ENCODE measurements at regions not wholly inside any gene's neighbourhood (a gene's known extent, or its start where the extent isn't known, plus 50 kb on each side); places are given as distances from the start of the nearest gene placed in this dataset.

GRCh38 chr21:17435565-17436543, 77.0 kb upstream of the CXADR start:
- DNase-seq (ENCODE audit: missing footprints) (no peak), ATAC-seq (no peak)
- intact Hi-C loops (cut with DNase I) = no loop called here

GRCh38 chr21:17436626-17437111, 76.2 kb upstream of the CXADR start:
- no peak for DNase-seq (ENCODE audit: missing footprints)
- peak; percentile 80 for ATAC-seq
- intact Hi-C loops (cut with DNase I) = no loop called here

GRCh38 chr21:17438635-17439034, 74.2 kb upstream of the CXADR start:
- ATAC-seq (no peak), DNase-seq (ENCODE audit: missing footprints) (no peak)
- intact Hi-C loops (cut with DNase I) = no loop called here

DNA sequence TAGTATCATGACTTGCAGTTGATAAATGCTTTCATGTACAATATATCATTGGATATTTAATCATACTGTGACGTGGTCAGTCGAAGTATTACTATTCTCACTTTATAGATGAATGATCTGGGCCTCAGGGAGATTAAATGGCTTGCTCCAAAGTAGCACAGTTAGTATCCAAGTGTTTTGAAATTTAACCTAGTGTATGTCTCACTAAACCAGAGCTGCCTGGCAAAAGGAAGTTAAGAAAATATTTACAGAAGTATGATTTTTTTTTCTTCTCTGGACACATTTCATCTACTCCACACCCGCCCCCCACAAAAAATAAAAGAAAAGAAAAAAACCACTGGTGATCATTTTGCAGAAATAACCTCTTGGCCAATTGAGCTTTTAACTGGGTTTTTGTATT, 71.9 kb upstream of the CXADR start:
- ATAC-seq = no peak
- intact Hi-C loops (cut with DNase I) = no loop called here

DNA sequence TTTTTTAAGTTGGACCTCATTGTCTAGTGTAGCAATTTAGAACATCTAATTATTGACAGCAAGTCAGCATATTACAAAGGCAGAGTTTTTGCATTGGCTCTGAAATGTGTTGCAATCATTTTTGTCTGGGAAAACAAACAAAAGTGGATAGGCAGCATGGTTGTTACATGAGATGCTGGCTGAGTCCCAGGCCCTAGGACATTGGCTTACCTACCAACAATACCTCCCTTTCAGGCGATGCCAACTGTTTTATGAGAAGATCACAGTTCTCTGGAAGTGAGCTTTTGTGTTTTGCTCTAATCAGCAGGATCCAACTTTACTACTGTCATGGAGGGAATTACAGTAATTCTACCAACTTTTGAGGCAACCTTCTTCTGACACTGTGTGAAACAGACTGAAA, 71.5 kb upstream of the CXADR start:
- intact Hi-C loops (cut with DNase I) = no loop called here
- ATAC-seq (no peak), DNase-seq (ENCODE audit: missing footprints) (no peak)

More for the DNA sequence above, 71.9 kb upstream of the CXADR start:
- DNase-seq (ENCODE audit: missing footprints) = no peak

GRCh38 chr21:17442165-17442564, 70.7 kb upstream of the CXADR start:
- intact Hi-C loops (cut with DNase I) = no loop called here
- ATAC-seq (no peak), DNase-seq (ENCODE audit: missing footprints) (no peak)

DNA sequence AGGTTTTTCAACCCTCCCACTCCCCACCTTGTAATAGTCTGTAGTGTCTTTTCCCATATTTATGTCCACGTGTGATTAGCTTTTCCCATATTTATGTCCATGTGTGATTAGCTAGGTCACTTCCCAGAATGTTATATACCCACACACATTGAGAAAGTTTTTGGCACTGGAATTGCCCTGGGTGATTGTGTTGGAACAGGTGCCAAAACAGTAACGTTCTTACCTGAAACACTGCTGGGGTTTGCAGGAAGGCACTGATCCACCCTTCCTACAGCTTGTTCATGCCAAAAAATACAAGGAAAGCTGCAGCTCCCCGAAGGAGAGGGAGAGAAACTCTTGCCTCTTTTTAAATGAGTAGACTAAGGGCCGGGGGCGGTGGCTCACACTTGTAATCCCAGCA, 68.0 kb upstream of the CXADR start:
- ATAC-seq = no peak
- DNase-seq (ENCODE audit: missing footprints) = no peak
- intact Hi-C loops (cut with DNase I) = no loop called here

DNA sequence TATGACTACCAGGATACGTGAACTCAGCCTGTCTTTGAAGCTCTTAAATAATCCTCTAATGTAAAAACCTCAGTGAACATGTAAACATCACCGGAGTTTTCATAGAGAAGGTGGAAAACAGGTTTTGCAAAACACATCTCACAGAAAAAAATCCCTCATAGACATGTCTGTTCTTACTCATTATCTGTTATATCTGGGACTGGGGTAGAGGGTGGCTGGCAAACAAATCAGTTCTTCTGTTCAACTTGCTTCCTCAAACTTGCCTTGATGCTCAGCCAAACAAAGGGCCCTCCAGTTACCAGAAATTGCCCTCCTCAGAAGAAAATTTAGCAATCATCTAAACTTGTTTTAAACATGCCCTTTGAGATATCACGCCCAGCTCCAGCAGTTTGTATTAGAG, 66.1 kb upstream of the CXADR start:
- ATAC-seq = no peak
- DNase-seq (ENCODE audit: missing footprints) = no peak
- intact Hi-C loops (cut with DNase I) = no loop called here

- ATAC-seq (no peak), DNase-seq (ENCODE audit: missing footprints) (no peak)
- intact Hi-C loops (cut with DNase I) = no loop called here
Measured at GRCh38 chr21:17449701-17450100, 63.1 kb upstream of the CXADR start.

- DNase-seq (ENCODE audit: missing footprints) (no peak), ATAC-seq (peak; percentile 66)
- intact Hi-C loops (cut with DNase I) = no loop called here
Measured at GRCh38 chr21:17451364-17451891, 61.4 kb upstream of the CXADR start.

DNA sequence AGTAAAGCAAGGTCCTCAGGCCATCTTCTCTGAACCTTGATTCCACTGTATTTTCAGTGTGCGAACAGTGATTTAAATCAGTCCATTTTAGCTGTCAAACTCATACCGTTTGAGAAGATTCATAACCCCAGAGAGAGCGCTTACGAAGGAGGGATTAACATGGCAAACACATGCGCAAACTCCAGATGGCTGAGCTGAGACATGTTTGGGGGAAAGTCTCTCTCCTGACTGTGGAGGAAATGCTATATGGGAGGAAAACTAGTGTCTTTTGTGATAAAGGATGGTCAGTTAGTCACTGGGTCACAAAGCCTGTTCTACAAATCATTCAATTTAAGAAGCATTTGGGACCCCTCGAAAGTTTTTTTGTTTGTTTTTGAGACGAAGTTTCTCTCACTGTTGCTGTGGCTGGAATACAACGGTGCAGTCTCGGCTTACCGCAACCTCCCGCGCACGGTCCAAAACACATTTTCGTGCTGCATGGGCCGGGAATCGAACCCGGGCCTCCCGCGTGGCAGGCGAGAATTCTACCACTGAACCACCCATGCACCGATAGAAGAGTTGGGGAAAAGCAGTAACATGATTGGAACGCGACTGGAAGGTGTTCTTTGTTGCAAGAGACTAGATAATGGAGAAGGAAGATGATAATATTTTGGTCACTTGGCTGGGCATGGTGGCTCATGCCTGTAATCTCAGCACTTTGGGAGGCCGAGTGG, 58.4 kb upstream of the CXADR start:
- ATAC-seq (peak; percentile 72), DNase-seq (ENCODE audit: missing footprints) (no peak)
- intact Hi-C loops (cut with DNase I) = no loop called here

- no peak for ATAC-seq
- intact Hi-C loops (cut with DNase I) = no loop called here
- DNase-seq (ENCODE audit: missing footprints) = no peak
Measured at GRCh38 chr21:17455028-17455353, 57.9 kb upstream of the CXADR start.

DNA sequence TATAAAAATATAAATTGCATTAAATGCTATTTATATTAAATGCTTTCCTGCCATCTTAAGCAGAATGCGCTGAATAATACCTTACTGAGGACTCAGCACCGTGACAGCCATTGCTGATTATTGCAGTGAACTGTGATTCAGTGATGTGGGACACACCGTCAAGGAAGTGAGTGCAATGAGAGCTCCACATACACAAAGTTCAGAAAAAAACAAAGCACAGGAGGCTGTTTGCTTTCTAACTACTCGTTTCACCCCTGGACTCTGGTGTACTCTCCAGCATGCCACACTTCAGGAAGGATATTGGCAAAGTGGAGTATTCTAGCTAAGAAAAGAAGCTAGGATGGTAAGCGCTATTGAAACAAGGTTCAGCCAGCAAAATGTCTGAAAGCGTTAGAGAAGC, 57.4 kb upstream of the CXADR start:
- intact Hi-C loops (cut with DNase I) = no loop called here
- ATAC-seq (no peak), DNase-seq (ENCODE audit: missing footprints) (no peak)

DNA sequence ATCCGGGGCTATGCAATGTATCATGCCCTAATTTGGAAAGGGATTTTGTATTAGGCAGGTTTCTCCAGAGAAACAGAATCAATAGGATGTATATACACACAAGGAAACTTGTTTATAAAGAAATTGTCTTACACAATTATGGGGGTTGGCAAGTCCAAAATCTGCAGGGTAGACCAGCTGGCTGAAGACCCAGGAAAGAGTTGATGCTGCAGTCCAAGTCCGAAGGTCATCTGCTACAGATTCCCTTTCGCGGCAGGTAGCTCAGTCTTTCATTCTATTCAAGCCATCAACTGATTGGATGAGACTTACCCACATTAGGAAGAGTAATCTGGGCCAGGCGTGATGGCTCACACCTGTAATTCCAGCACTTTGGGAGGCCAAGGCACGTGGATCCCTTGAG, 54.6 kb upstream of the CXADR start:
- intact Hi-C loops (cut with DNase I) = no loop called here
- no peak for DNase-seq (ENCODE audit: missing footprints)
- no peak for ATAC-seq

DNA sequence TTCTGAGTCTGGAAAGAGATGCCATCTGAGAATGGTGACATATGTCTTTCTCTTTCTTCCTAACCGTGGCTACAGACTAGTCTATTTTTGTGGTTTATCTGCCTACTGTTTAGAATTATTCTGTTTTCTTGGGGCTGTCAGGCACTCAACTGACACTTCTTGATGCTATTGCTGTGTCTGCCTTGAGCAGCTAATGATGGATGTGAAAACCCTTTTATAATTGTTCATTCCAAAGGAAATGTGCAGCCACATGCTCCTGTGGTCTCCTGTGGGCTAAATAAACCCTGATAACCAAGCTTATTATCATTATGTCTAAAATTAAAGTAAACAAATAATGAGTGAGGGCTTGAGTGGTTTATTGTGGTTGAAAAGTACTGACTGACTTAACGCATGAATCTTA, 52.7 kb upstream of the CXADR start:
- intact Hi-C loops (cut with DNase I) = no loop called here
- ATAC-seq (no peak), DNase-seq (ENCODE audit: missing footprints) (no peak)

DNA sequence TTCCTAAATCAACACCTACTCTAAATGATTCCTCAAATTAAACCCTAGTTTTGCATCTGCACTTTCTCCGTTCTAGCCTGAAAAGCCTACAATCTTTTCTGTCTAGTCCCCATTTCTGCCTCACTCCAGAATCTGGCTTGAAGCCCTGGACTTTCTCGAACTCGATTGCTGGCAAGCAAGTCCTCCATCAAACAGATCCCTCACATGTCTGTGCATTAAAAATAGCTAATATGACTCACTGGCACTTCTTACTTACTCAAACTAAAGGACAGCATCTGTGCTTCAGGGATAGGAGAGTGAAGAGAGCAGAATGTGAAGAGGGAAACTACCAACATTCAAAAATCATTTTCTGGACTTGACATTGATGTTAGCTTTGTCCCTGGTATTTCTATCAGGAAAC, 51.8 kb upstream of the CXADR start:
- ATAC-seq = peak; percentile 93
- intact Hi-C loops (cut with DNase I) = no loop called here
- DNase-seq (ENCODE audit: missing footprints) = no peak

DNA sequence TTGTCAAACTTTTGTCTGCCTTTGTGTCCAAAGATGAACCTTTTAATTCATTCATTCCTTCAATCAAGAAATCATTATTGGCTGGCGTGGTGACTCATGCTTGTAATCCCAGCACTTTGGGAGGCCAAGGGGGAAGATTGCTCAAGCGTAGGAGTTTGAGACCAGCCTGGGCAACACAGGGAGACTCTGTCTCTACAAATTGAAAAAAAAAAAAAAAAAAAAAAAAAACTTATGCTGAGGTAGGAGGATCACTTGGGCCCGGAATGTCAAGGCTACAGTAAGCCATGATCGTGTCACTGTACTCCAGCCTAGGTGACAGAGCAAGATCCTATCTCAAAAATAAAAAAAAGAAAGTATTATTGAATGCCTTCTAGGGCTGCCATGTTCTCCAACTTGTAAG, 51.3 kb upstream of the CXADR start:
- ATAC-seq = no peak

GRCh38 chr21:17462276-17462981, 50.4 kb upstream of the CXADR start:
- DNase-seq (ENCODE audit: missing footprints) = no peak
- intact Hi-C loops (cut with DNase I) = no loop called here
- ATAC-seq = no peak

More for the DNA sequence above, 51.3 kb upstream of the CXADR start:
- intact Hi-C loops (cut with DNase I) = no loop called here
- DNase-seq (ENCODE audit: missing footprints) = no peak
